CD14-positive monocyte (primary cell): ENCODE measurements at regions not wholly inside any gene's neighbourhood (a gene's known extent, or its start where the extent isn't known, plus 50 kb on each side); places are given as distances from the start of the nearest gene placed in this dataset.

ENCODE experiments used
- DNase-seq, 3 donors: peaks; one replicate each; pipeline ENCODE4 v3.0.0-alpha.2; 2011 to 2022
- H2AFZ ChIP-seq: 2 replicates; pipeline ENCODE4 v1.6.0; 2012; ENCODE audit warnings: mild to moderate bottlenecking, low read depth, low read length, inconsistent platforms; ENCODE audit not compliant: insufficient read depth, poor library complexity, severe bottlenecking
- H3K27ac ChIP-seq, 2 donors: 1 replicate in 1 of 2; 2 replicates in 1 of 2; pipeline ENCODE4 v1.5.1; 2012 to 2013; ENCODE audit warnings: low read length in 2 of 2, control low read depth in 1 of 2, inconsistent platforms in 1 of 2, low read depth in 1 of 2, mild to moderate bottlenecking in 1 of 2
- H3K27me3 ChIP-seq, 2 donors: one replicate each; pipeline versions ENCODE4 v1.6.0 to v1.6.1; 2011 to 2013; ENCODE audit warnings: low read length in 2 of 2; ENCODE audit not compliant: control insufficient read depth in 2 of 2, insufficient read depth in 2 of 2
- H3K36me3 ChIP-seq, 2 donors: replicated peaks in 1 of 2; 1 replicate in 1 of 2; 2 replicates in 1 of 2; pipeline versions ENCODE4 v1.5.1 to v1.6.1; 2012 to 2013; ENCODE audit warnings: low read length in 2 of 2, control low read depth in 1 of 2, inconsistent platforms in 1 of 2, mild to moderate bottlenecking in 1 of 2; ENCODE audit not compliant: insufficient read depth in 2 of 2, control insufficient read depth in 1 of 2
- H3K4me1 ChIP-seq, 2 donors: 1 replicate in 1 of 2; 2 replicates in 1 of 2; pipeline versions ENCODE4 v1.5.1 to v1.6.1; 2012 to 2013; ENCODE audit warnings: low read length in 2 of 2, control low read depth in 1 of 2, inconsistent platforms in 1 of 2, mild to moderate bottlenecking in 1 of 2, moderate library complexity in 1 of 2; ENCODE audit not compliant: insufficient read depth in 2 of 2, control insufficient read depth in 1 of 2
- H3K4me2 ChIP-seq: replicated peaks from 2 replicates; pipeline ENCODE3; 2012; ENCODE audit warnings: low read length, moderate library complexity, mild to moderate bottlenecking; ENCODE audit not compliant: poor library complexity, severe bottlenecking; ENCODE audit errors: extremely low read depth
- H3K4me3 ChIP-seq, 3 experiments: fragments of 200-600 bp in 1 of 3; sonication (generic) in 1 of 3; replicated peaks in 1 of 3; 1 replicate in 2 of 3; 2 replicates in 1 of 3; pipeline ENCODE4 v1.5.1; 2011 to 2013; ENCODE audit warnings: low read length in 3 of 3, mild to moderate bottlenecking in 3 of 3, control low read depth in 2 of 3, low read depth in 2 of 3, inconsistent platforms in 1 of 3, moderate library complexity in 1 of 3
- H3K79me2 ChIP-seq: 2 replicates; pipeline ENCODE4 v1.6.0; 2012; ENCODE audit warnings: mild to moderate bottlenecking, control low read depth, inconsistent platforms, low read length, moderate library complexity; ENCODE audit not compliant: insufficient read depth
- H3K9ac ChIP-seq: 2 replicates; pipeline ENCODE4 v1.6.0; 2017; ENCODE audit warnings: low read length, mild to moderate bottlenecking; ENCODE audit not compliant: insufficient read depth, poor library complexity, severe bottlenecking
- H3K9me3 ChIP-seq, 2 donors: replicated peaks in 1 of 2; 1 replicate in 1 of 2; 2 replicates in 1 of 2; pipeline versions ENCODE4 v1.5.1 to v1.6.1; 2012 to 2013; ENCODE audit warnings: low read length in 2 of 2, control low read depth in 1 of 2; ENCODE audit not compliant: control insufficient read depth in 1 of 2, insufficient read depth in 1 of 2
- H4K20me1 ChIP-seq: 2 replicates; pipeline ENCODE4 v1.6.0; 2012; ENCODE audit warnings: mild to moderate bottlenecking, low read length, control low read depth, moderate library complexity; ENCODE audit not compliant: insufficient read depth
- H3K27ac Mint-ChIP-seq, 7 donors: one replicate each; pipeline ENCODE4 v1.8.0; 2020; ENCODE audit warnings: mild to moderate bottlenecking in 7 of 7, mixed read lengths in 7 of 7, moderate library complexity in 6 of 7, inconsistent platforms in 2 of 7
- H3K27me3 Mint-ChIP-seq, 3 donors: one replicate each; pipeline ENCODE4 v1.8.0; 2021 to 2022; ENCODE audit warnings: low read depth in 3 of 3, mild to moderate bottlenecking in 3 of 3, mixed read lengths in 3 of 3, moderate library complexity in 3 of 3, inconsistent platforms in 1 of 3
- H3K36me3 Mint-ChIP-seq, 2 donors: one replicate each; pipeline ENCODE4 v1.8.0; 2020; ENCODE audit warnings: mixed read lengths in 2 of 2, inconsistent platforms in 1 of 2, mild to moderate bottlenecking in 1 of 2
- H3K4me1 Mint-ChIP-seq: one replicate; pipeline ENCODE4 v1.8.0; 2020; ENCODE audit warnings: mild to moderate bottlenecking, mixed read lengths
- H3K4me3 Mint-ChIP-seq, 2 donors: one replicate each; pipeline ENCODE4 v1.8.0; 2020; ENCODE audit warnings: mild to moderate bottlenecking in 2 of 2, mixed read lengths in 2 of 2, moderate library complexity in 1 of 2
- H3K9me3 Mint-ChIP-seq, 7 donors: one replicate each; pipeline ENCODE4 v1.8.0; 2020 to 2022; ENCODE audit warnings: mixed read lengths in 7 of 7, mild to moderate bottlenecking in 6 of 7, moderate library complexity in 6 of 7, inconsistent platforms in 2 of 7
- CTCF ChIP-seq: fragments of 200-600 bp; IDR thresholded peaks from one replicate; pipeline ENCODE4 v1.8.0; 2022; ENCODE audit warnings: antibody characterized with exemption, mild to moderate bottlenecking
- WGBS: methylation state at CpG from one replicate; pipeline ENCODE4 v1.1.5; 2013; ENCODE audit warnings: missing lambda C conversion rate; ENCODE audit not compliant: insufficient coverage; 5-methylcytosine and 5-hydroxymethylcytosine counted together
- intact Hi-C, 2 donors: fragments of 100-400 bp; cut with micrococcal nuclease; formaldehyde crosslinking; loops; one replicate each; pipeline versions ENCODE4 v1.15.0 to v1.15.1; 2023

GRCh38 chr2:180891360-180891759 is 89.0 kb upstream of the UBE2E3 start:
- H3K27ac Mint-ChIP-seq: no peak overlapping the region
- intact Hi-C loops: no loop called here
- no peaks in the 10 kb centered on the region for H3K27me3 Mint-ChIP-seq

DNA sequence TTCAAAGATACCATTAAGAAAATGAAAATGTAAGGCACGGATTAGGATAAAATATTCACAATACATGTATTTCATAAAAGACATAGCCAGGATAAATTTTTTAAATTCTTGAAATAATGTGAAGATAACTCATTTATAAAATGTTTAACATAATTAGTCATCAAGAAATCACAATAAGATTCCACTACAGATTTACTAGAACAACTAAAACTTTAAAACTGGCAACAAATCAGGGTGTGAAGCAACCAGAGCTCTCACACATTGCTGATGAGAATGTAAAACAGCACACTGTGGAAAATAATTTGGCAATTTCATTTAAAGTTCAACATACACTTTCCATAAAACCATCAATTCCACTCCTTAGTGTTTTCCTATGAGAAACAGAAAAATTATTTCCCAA is 89.6 kb upstream of the UBE2E3 start:
- no CpG with 5 or more reads among the region's 1 CpG for WGBS
- no peaks in the 10 kb centered on the region for H3K4me1 ChIP-seq
- H3K9ac ChIP-seq: no peak overlapping the region
- Mint-ChIP-seq H3K9me3 (no peaks in the 10 kb centered on the region), H3K4me3 (no peak overlapping the region), H3K36me3 (no peaks in the 10 kb centered on the region), H3K4me1 (no peaks in the 10 kb centered on the region), H3K27ac (no peak overlapping the region), H3K27me3 (no peaks in the 10 kb centered on the region)
- H3K36me3 ChIP-seq: no peaks in the 10 kb centered on the region
- H3K4me2 ChIP-seq: no peak overlapping the region
- intact Hi-C loops: no loop called here
- H3K27ac ChIP-seq: no peak overlapping the region
- no peaks in the 10 kb centered on the region for H4K20me1 ChIP-seq
- H3K4me3 ChIP-seq: no peak overlapping the region
- no peaks in the 10 kb centered on the region for H3K27me3 ChIP-seq
- no peaks in the 10 kb centered on the region for H3K79me2 ChIP-seq
- H2AFZ ChIP-seq: no peak overlapping the region
- H3K9me3 ChIP-seq: no peaks in the 10 kb centered on the region
- no peak for TF ChIP-seq CTCF
- no peak for DNase-seq

More at GRCh38 chr2:180891360-180891759, 89.0 kb upstream of the UBE2E3 start:
- H3K4me3 ChIP-seq: no peak overlapping the region
- no peak for DNase-seq
- H3K36me3 ChIP-seq: no peaks in the 10 kb centered on the region
- no peaks in the 10 kb centered on the region for H3K27me3 ChIP-seq
- H4K20me1 ChIP-seq: no peaks in the 10 kb centered on the region
- no peak overlapping the region for H3K4me2 ChIP-seq
- Mint-ChIP-seq H3K36me3 (no peaks in the 10 kb centered on the region), H3K4me3 (no peak overlapping the region), H3K9me3 (no peaks in the 10 kb centered on the region), H3K4me1 (no peaks in the 10 kb centered on the region)
- H3K9ac ChIP-seq: no peak overlapping the region
- H3K4me1 ChIP-seq: no peaks in the 10 kb centered on the region
- H2AFZ ChIP-seq: no peak overlapping the region
- no peak overlapping the region for H3K27ac ChIP-seq
- no peaks in the 10 kb centered on the region for H3K9me3 ChIP-seq
- no peak for TF ChIP-seq CTCF
- no peaks in the 10 kb centered on the region for H3K79me2 ChIP-seq
